HCT116 (cell line): ENCODE measurements at regions not wholly inside any gene's neighbourhood (a gene's known extent, or its start where the extent isn't known, plus 50 kb on each side); places are given as distances from the start of the nearest gene placed in this dataset.

Experiments
- ATAC-seq: fragments of 200-7000 bp; cut with Tn5 transposase; 2 replicates; pipeline ENCODE4 v1.9.1; 2020; ENCODE audit warnings: mild to moderate bottlenecking, moderate library complexity
- BruUV-seq: library from RNA; stranded (reverse); fragments of 400-500 nt; replicated peaks from 2 replicates; lab custom pipeline; 2021; lab: Mats Ljungman, UMichigan
- CTCF ChIA-PET: fragments of 300-600 bp; sonication (Branson Sonifier 250); formaldehyde crosslinking; loops from one replicate; lab custom pipeline; 2021; ENCODE audit warnings: antibody characterized with exemption; lab: Charles Lee
- POLR2A ChIA-PET: fragments of 300-600, 350-600 bp; sonication (Branson Sonifier 250); formaldehyde crosslinking; loops from one replicate; lab custom pipeline; 2021; ENCODE audit warnings: antibody characterized with exemption; lab: Charles Lee
- RAD21 ChIA-PET, 2 experiments: fragments of 300-600 bp; sonication (Branson Sonifier 250); formaldehyde crosslinking; loops; one replicate each; lab custom pipeline; 2023; ENCODE audit warnings: low total read pairs in 2 of 2; ENCODE audit not compliant: uncharacterized antibody in 2 of 2, unreplicated experiment in 2 of 2, low non-redundant PET in 1 of 2; lab: Charles Lee
- DNase-seq: peaks from one replicate; pipeline ENCODE4 v3.0.0-alpha.2; 2010; ENCODE audit warnings: low read depth, low spot score
- H2AFZ ChIP-seq: fragments of 200-600 bp; shearing (Covaris generic), sonication (generic); 2 replicates; pipeline ENCODE4 v1.6.1; 2017; ENCODE audit warnings: low read depth, mixed run types, mixed read lengths, antibody characterized with exemption, low read length; ENCODE audit not compliant: poor library complexity, severe bottlenecking
- H3K27ac ChIP-seq: 2 replicates; pipeline ENCODE4 v1.5.1; 2012; ENCODE audit warnings: low read depth, low read length
- H3K27me3 ChIP-seq: fragments of 200-600 bp; sonication (generic); 2 replicates; pipeline ENCODE4 v1.6.1; 2016; ENCODE audit warnings: mixed run types, low read length, mixed read lengths; ENCODE audit not compliant: insufficient read depth
- H3K36me3 ChIP-seq, 2 experiments: fragments of 200-500 bp in 1 of 2; fragments of 200-600 bp in 1 of 2; sonication (Bioruptor generic) in 1 of 2; sonication (generic) in 1 of 2; 2 replicates each; pipeline versions ENCODE4 v1.5.1 to v1.6.1; 2014 to 2016; ENCODE audit warnings: low read length in 2 of 2, inconsistent platforms in 1 of 2, mixed read lengths in 1 of 2, mixed run types in 1 of 2; ENCODE audit not compliant: insufficient read depth in 2 of 2, control insufficient read depth in 1 of 2
- H3K4me1 ChIP-seq, 2 experiments: fragments of 200-600 bp in 1 of 2; sonication (generic) in 1 of 2; 2 replicates each; pipeline versions ENCODE4 v1.5.1 to v1.6.1; 2012 to 2017; ENCODE audit warnings: low read length in 2 of 2, inconsistent platforms in 1 of 2, mild to moderate bottlenecking in 1 of 2, mixed read lengths in 1 of 2, mixed run types in 1 of 2, moderate library complexity in 1 of 2; ENCODE audit not compliant: insufficient read depth in 2 of 2, control insufficient read depth in 1 of 2
- H3K4me2 ChIP-seq: fragments of 200-600 bp; sonication (generic); 2 replicates; pipeline ENCODE4 v1.6.1; 2017; ENCODE audit warnings: mixed run types, low read length, mixed read lengths
- H3K4me3 ChIP-seq, 2 experiments: fragments of 200-600 bp in 1 of 2; sonication (generic) in 1 of 2; replicated peaks in 1 of 2; 2 replicates each; pipeline ENCODE4 v1.5.1; 2011 to 2016; ENCODE audit warnings: low read length in 2 of 2, control low read depth in 1 of 2, low read depth in 1 of 2, mild to moderate bottlenecking in 1 of 2, mixed read lengths in 1 of 2, mixed run types in 1 of 2
- H3K79me2 ChIP-seq: fragments of 200-600 bp; sonication (generic); 2 replicates; pipeline ENCODE4 v1.6.1; 2017; ENCODE audit warnings: mild to moderate bottlenecking, mixed run types, low read length, moderate library complexity, mixed read lengths; ENCODE audit not compliant: insufficient read depth
- H3K9ac ChIP-seq: fragments of 200-600 bp; sonication (generic); 2 replicates; pipeline ENCODE4 v1.6.1; 2016; ENCODE audit warnings: low read length, mixed read lengths
- H3K9me2 ChIP-seq: fragments of 200-600 bp; sonication (generic), shearing (Covaris generic); 2 replicates; pipeline ENCODE4 v1.6.1; 2017; ENCODE audit warnings: mixed run types, mild to moderate bottlenecking, moderate library complexity; ENCODE audit not compliant: insufficient read depth
- H3K9me3 ChIP-seq, 2 experiments: fragments of 200-500 bp in 1 of 2; fragments of 200-600 bp in 1 of 2; sonication (Bioruptor generic) in 1 of 2; sonication (generic) in 1 of 2; 2 replicates each; pipeline ENCODE4 v1.6.1; 2014 to 2017; ENCODE audit warnings: low read length in 2 of 2, mixed read lengths in 2 of 2, inconsistent platforms in 1 of 2, low read depth in 1 of 2, mild to moderate bottlenecking in 1 of 2, mixed run types in 1 of 2, moderate library complexity in 1 of 2; ENCODE audit not compliant: control insufficient read depth in 1 of 2, insufficient read depth in 1 of 2
- H4K20me1 ChIP-seq: fragments of 200-600 bp; sonication (generic), shearing (Covaris generic); 2 replicates; pipeline ENCODE4 v1.6.1; 2017; ENCODE audit warnings: mixed run types, mild to moderate bottlenecking, moderate library complexity; ENCODE audit not compliant: insufficient read depth
- CBX3 ChIP-seq: IDR thresholded peaks from 2 replicates; pipeline ENCODE4 v1.6.1; 2012; ENCODE audit warnings: low read depth
- EGR1 ChIP-seq: IDR thresholded peaks from 2 replicates; pipeline ENCODE4 v1.6.1; 2012; ENCODE audit warnings: low read depth
- ELF1 ChIP-seq: IDR thresholded peaks from 2 replicates; pipeline ENCODE4 v1.6.1; 2012; ENCODE audit warnings: low read depth, borderline replicate concordance
- EZH2 ChIP-seq: fragments of 200-600 bp; sonication (generic); IDR thresholded peaks from 2 replicates; pipeline ENCODE4 v1.6.1; 2017; ENCODE audit warnings: antibody characterized with exemption, mixed run types
- EZH2phosphoT487 ChIP-seq: fragments of 200-600 bp; IDR thresholded peaks from 2 replicates; pipeline ENCODE4 v1.6.1; 2018; ENCODE audit warnings: antibody characterized with exemption, borderline replicate concordance
- FOSL1 ChIP-seq: IDR thresholded peaks from 2 replicates; pipeline ENCODE4 v1.6.1; 2012; ENCODE audit warnings: low read depth
- JUND ChIP-seq: IDR thresholded peaks from 2 replicates; pipeline ENCODE4 v1.6.1; 2012
- POLR2AphosphoS5 ChIP-seq: IDR thresholded peaks from 2 replicates; pipeline ENCODE4 v1.6.1; 2011; ENCODE audit warnings: mild to moderate bottlenecking, low read depth, low read length, moderate library complexity
- RAD21 ChIP-seq: IDR thresholded peaks from 2 replicates; pipeline ENCODE4 v1.6.1; 2012; ENCODE audit warnings: low read depth, mild to moderate bottlenecking
- SIN3A ChIP-seq: IDR thresholded peaks from 2 replicates; pipeline ENCODE4 v1.6.1; 2012; ENCODE audit warnings: low read depth
- SP1 ChIP-seq: IDR thresholded peaks from 2 replicates; pipeline ENCODE4 v1.6.1; 2012; ENCODE audit warnings: low read depth
- SRF ChIP-seq: IDR thresholded peaks from 2 replicates; pipeline ENCODE4 v1.6.1; 2012; ENCODE audit warnings: low read depth
- YY1 ChIP-seq: IDR thresholded peaks from 2 replicates; pipeline ENCODE4 v1.6.1; 2011; ENCODE audit warnings: low read length, low read depth, moderate library complexity, mild to moderate bottlenecking; ENCODE audit not compliant: insufficient replicate concordance; ENCODE audit errors: extremely low read depth
- ZFX ChIP-seq: fragments of 450-650 bp; IDR thresholded peaks from 2 replicates; pipeline ENCODE4 v1.6.1; 2017
- ZNF274 ChIP-seq: fragments of 200-500 bp; sonication (Bioruptor generic); IDR thresholded peaks from 2 replicates; pipeline ENCODE4 v1.6.1; 2014; ENCODE audit warnings: mild to moderate bottlenecking, low read depth, low read length, inconsistent platforms
- intact Hi-C: fragments of 100-400 bp; cut with micrococcal nuclease; formaldehyde crosslinking; loops from 2 replicates; pipeline ENCODE4 v1.10.0; 2022
- TF ChIP-seq, protein P1 (sequence below): IDR thresholded peaks from 2 replicates; pipeline ENCODE4 v1.6.1; 2012
- TF ChIP-seq, protein P2 (sequence below), 3 experiments: fragments of 200-600 bp in 1 of 3; sonication (generic) in 1 of 3; IDR thresholded peaks in 2 of 3; conservative IDR thresholded peaks in 1 of 3; 2 replicates each; pipeline ENCODE4 v1.5.1; 2012 to 2017; ENCODE audit warnings: low read depth in 2 of 3, low read length in 2 of 3, antibody characterized with exemption in 1 of 3, borderline replicate concordance in 1 of 3, control low read depth in 1 of 3, mild to moderate bottlenecking in 1 of 3, mixed read lengths in 1 of 3, mixed run types in 1 of 3, moderate library complexity in 1 of 3; ENCODE audit not compliant: insufficient read depth in 1 of 3
- TF ChIP-seq, protein P3 (sequence below): IDR thresholded peaks from 2 replicates; pipeline ENCODE4 v1.6.1; 2011; ENCODE audit warnings: mild to moderate bottlenecking, low read length, moderate library complexity; ENCODE audit not compliant: insufficient replicate concordance; ENCODE audit errors: extremely low read depth

DNA sequence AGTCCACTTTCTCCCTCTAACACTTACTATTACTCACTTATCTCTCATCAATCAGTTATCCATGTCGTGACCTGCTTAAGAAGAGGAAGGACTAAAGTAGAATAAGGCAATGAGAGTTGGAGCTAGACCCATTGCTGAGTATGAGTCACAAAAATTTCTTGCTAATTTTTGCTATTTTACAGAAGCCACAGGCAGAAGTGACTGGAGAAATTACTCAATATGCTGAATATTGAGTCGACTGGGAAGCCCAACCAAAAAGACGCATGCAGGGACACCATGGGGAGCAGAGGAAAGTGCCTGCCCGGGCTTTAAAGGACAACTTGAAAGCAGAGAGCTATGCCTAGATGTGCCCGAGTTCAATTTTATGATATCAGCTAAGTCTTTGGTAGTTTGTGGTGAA lies 115.4 kb upstream of the FOXG1 start:
- ATAC-seq, result no peak
- no peaks in the 10 kb centered on the region for H4K20me1 ChIP-seq
- DNase-seq, result no peak
- H3K9me2 ChIP-seq, result no peaks in the 10 kb centered on the region
- POLR2A ChIA-PET, result no interaction called here
- no peak for TF ChIP-seq SRF
- no peak for TF ChIP-seq ZNF274
- TF ChIP-seq, protein P1, sequence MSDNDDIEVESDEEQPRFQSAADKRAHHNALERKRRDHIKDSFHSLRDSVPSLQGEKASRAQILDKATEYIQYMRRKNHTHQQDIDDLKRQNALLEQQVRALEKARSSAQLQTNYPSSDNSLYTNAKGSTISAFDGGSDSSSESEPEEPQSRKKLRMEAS, result no peak
- TF ChIP-seq RAD21, result no peak
- TF ChIP-seq, protein P2, sequence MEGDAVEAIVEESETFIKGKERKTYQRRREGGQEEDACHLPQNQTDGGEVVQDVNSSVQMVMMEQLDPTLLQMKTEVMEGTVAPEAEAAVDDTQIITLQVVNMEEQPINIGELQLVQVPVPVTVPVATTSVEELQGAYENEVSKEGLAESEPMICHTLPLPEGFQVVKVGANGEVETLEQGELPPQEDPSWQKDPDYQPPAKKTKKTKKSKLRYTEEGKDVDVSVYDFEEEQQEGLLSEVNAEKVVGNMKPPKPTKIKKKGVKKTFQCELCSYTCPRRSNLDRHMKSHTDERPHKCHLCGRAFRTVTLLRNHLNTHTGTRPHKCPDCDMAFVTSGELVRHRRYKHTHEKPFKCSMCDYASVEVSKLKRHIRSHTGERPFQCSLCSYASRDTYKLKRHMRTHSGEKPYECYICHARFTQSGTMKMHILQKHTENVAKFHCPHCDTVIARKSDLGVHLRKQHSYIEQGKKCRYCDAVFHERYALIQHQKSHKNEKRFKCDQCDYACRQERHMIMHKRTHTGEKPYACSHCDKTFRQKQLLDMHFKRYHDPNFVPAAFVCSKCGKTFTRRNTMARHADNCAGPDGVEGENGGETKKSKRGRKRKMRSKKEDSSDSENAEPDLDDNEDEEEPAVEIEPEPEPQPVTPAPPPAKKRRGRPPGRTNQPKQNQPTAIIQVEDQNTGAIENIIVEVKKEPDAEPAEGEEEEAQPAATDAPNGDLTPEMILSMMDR (IDR thresholded peaks at IDR 0.05 in 2 of 3, conservative IDR thresholded peaks at IDR 0.05 in 1 of 3; ENCODE audit: borderline replicate concordance in 1 of 3, insufficient read depth in 1 of 3, low read depth in 2 of 3, low read length in 2 of 3), result no peak
- no peak for TF ChIP-seq SP1
- TF ChIP-seq POLR2AphosphoS5, result no peak
- TF ChIP-seq, protein P3, sequence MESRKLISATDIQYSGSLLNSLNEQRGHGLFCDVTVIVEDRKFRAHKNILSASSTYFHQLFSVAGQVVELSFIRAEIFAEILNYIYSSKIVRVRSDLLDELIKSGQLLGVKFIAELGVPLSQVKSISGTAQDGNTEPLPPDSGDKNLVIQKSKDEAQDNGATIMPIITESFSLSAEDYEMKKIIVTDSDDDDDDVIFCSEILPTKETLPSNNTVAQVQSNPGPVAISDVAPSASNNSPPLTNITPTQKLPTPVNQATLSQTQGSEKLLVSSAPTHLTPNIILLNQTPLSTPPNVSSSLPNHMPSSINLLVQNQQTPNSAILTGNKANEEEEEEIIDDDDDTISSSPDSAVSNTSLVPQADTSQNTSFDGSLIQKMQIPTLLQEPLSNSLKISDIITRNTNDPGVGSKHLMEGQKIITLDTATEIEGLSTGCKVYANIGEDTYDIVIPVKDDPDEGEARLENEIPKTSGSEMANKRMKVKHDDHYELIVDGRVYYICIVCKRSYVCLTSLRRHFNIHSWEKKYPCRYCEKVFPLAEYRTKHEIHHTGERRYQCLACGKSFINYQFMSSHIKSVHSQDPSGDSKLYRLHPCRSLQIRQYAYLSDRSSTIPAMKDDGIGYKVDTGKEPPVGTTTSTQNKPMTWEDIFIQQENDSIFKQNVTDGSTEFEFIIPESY, result no peak
- no peak for TF ChIP-seq YY1
- no peak for TF ChIP-seq SIN3A
- no peak for TF ChIP-seq EZH2
- no peak for TF ChIP-seq EGR1
- no peak for TF ChIP-seq ELF1
- TF ChIP-seq EZH2phosphoT487, result no peak
- no peak for TF ChIP-seq JUND
- no peak for TF ChIP-seq CBX3
- no peak for TF ChIP-seq ZFX
- no peak for TF ChIP-seq FOSL1
- TF ChIP-seq, all 23 proteins: peak for 0
- no peak overlapping the region for H3K27ac ChIP-seq
- H3K4me3 ChIP-seq, result no peak overlapping the region
- no peak overlapping the region for H2AFZ ChIP-seq
- no peaks in the 10 kb centered on the region for H3K27me3 ChIP-seq
- intact Hi-C loops, result no loop called here
- H3K36me3 ChIP-seq, result no peaks in the 10 kb centered on the region
- no TSS peak for BruUV-seq
- H3K9me3 ChIP-seq, result peaks cover 12 to 30% of the 10 kb centered on the region in 2 experiments; a peak in 2 of 4 replicates
- H3K79me2 ChIP-seq, result no peaks in the 10 kb centered on the region
- H3K4me1 ChIP-seq, result no peaks in the 10 kb centered on the region
- no peak overlapping the region for H3K4me2 ChIP-seq
- H3K9ac ChIP-seq, result no peak overlapping the region
- ChIA-PET CTCF (no interaction called here), RAD21 (no interaction called here)
